NCI-H1436 treated with DMSO at 0.1 percent for 48 hours (cell line): ENCODE measurements at regions not wholly inside any gene's neighbourhood (a gene's known extent, or its start where the extent isn't known, plus 50 kb on each side); places are given as distances from the start of the nearest gene placed in this dataset.

Experiments
- DNase-seq: peaks from one replicate; lab custom pipeline; 2025; lab: John Stamatoyannopoulos, UW

GRCh38 chr6:114550316-114550715, 207.5 kb upstream of the HS3ST5 start:
- no peak for DNase-seq

GRCh38 chr6:114543696-114544095, 200.9 kb upstream of the HS3ST5 start:
- no peak for DNase-seq

- DNase-seq, result no peak
These were observed 199.0 kb upstream of the HS3ST5 start for GRCh38 chr6:114541794-114542193.

GRCh38 chr6:114537977-114538376, 195.2 kb upstream of the HS3ST5 start:
- no peak for DNase-seq

GRCh38 chr6:114534813-114535212, 192.0 kb upstream of the HS3ST5 start:
- DNase-seq, result no peak

- DNase-seq, result no peak
These were observed 181.3 kb upstream of the HS3ST5 start for GRCh38 chr6:114524081-114524480.

GRCh38 chr6:114523508-114523907, 180.7 kb upstream of the HS3ST5 start:
- no peak for DNase-seq

GRCh38 chr6:114521926-114522325, 179.1 kb upstream of the HS3ST5 start:
- no peak for DNase-seq

GRCh38 chr6:114520976-114521375, 178.2 kb upstream of the HS3ST5 start:
- no peak for DNase-seq

- no peak for DNase-seq
These were observed 171.3 kb upstream of the HS3ST5 start for GRCh38 chr6:114514170-114514569.

GRCh38 chr6:114471450-114471849, 128.6 kb upstream of the HS3ST5 start:
- no peak for DNase-seq

GRCh38 chr6:114467931-114468330, 125.1 kb upstream of the HS3ST5 start:
- no peak for DNase-seq

GRCh38 chr6:114465511-114465910, 122.7 kb upstream of the HS3ST5 start:
- DNase-seq, result no peak

GRCh38 chr6:114453737-114454276, 111.0 kb upstream of the HS3ST5 start:
- no peak for DNase-seq

GRCh38 chr6:114452785-114453401, 110.1 kb upstream of the HS3ST5 start:
- DNase-seq, result no peak

GRCh38 chr6:114450631-114451030, 107.8 kb upstream of the HS3ST5 start:
- DNase-seq, result no peak

GRCh38 chr6:114449659-114450058, 106.8 kb upstream of the HS3ST5 start:
- no peak for DNase-seq

GRCh38 chr6:114446342-114446741, 103.5 kb upstream of the HS3ST5 start:
- peak; percentile 47 for DNase-seq

- no peak for DNase-seq
These were observed 103.0 kb upstream of the HS3ST5 start for GRCh38 chr6:114445846-114446245.

- no peak for DNase-seq
These were observed 96.6 kb upstream of the HS3ST5 start for GRCh38 chr6:114439411-114439810.

- no peak for DNase-seq
These were observed 94.4 kb upstream of the HS3ST5 start for GRCh38 chr6:114437235-114437634.

- DNase-seq, result no peak
These were observed 93.9 kb upstream of the HS3ST5 start for GRCh38 chr6:114436691-114437090.

GRCh38 chr6:114435985-114436384, 93.2 kb upstream of the HS3ST5 start:
- no peak for DNase-seq

- DNase-seq, result peak; percentile 21
These were observed 89.6 kb upstream of the HS3ST5 start for GRCh38 chr6:114432400-114432799.
